Kasumi-1 (cell line): ENCODE measurements at regions not wholly inside any gene's neighbourhood (a gene's known extent, or its start where the extent isn't known, plus 50 kb on each side); places are given as distances from the start of the nearest gene placed in this dataset.

Experiments
- DNase-seq, 2 experiments: peaks; one replicate each; lab custom pipeline; 2025; lab: John Stamatoyannopoulos, UW

DNA sequence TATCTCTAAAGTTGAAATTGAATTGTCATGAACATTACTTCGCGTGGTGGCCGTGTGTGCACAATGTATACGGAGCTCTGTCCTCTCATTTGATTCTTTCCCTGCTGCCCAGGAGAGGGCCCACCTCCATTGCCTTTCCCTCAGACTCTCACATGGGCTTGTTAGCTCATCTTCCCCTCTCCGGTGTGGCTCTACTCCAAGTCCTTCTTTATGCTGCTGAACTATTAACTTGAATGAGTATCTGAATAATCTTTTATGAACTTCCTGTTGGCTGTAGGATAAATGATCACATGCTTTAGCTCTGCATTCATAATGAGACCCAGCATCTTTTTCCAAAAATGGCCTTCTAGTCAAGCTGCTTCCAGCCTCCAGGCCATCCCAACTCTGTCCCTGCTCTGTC lies 68.8 kb upstream of the CLNK start:
- no peak for DNase-seq

DNA sequence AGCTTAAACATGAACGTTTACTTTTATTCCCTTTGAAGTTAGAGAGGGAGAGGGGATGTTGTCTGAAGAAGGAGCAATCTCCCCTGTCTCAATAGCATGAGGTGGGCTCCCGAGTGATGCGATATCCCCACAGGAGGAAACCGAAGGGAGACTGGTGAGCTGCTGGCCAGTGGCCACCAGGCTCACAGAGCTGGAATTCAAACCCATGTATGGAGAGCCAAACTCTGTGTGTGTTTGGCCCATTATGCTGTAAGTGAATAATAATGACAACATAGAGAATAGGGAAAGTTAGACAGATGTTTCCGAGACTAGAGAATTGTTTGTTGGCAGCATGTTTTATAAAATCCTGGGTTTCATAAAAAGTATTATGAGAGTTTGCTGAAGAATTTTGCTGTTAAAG lies 66.1 kb upstream of the CLNK start:
- DNase-seq: no peak

GRCh38 chr4:10747186-10747585 lies 62.6 kb upstream of the CLNK start:
- DNase-seq: no peak

DNA sequence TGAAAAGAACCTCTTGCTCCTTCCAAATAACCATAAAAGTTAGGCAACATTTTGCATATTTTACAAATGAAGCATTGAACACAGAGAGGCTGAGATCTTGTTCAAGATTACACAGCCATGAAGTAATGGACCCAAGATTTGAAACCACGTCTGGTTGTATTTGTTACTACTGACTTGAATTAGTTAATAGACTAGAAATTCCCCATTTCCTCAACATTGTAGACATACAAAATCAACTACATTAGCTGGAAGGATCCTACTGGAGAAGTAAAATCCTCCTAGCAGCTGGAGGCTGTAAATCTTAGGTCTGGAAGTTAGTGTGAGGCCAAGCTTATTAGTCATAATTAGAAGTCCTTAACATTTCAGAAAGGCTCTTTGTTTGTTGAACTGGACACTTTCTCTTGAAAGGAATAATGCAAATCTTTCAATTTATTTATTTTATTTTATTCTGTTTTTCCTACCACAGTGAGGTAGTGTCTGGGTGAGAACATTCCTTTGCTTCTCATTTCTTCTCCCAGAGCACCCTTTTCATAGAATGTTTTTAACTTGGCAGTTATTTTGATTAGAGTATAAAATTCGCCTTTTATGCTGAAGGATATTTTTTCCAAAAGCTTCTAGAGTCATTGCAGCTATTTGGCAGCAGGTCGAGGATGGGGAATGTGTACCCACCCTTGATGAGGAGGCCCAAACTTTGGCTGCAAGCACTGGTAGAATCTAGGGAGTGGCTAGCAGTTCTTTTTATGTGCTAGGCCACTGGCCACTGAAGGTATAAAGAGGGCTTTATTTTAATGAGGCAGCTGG lies 62.0 kb upstream of the CLNK start:
- DNase-seq: no peak

DNA sequence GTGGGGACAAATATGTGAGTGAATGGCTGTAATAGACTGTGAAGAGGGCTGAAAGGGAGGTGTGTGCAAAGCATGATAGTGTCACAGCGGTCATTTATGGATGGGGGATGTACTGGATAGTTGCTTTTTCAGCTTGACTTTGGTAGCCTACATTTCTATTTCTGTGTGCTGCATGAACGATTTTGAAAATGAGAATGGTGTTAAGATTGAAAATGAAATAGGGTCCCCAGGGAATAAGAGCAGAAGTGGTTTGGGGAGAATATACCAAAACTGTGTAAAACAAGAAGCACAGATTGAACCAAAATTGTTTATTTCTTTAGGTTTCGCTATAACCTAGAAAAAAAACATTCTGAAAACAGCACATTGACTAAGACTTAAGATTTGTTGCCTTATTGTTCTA lies 58.8 kb upstream of the CLNK start:
- DNase-seq: no peak

DNA sequence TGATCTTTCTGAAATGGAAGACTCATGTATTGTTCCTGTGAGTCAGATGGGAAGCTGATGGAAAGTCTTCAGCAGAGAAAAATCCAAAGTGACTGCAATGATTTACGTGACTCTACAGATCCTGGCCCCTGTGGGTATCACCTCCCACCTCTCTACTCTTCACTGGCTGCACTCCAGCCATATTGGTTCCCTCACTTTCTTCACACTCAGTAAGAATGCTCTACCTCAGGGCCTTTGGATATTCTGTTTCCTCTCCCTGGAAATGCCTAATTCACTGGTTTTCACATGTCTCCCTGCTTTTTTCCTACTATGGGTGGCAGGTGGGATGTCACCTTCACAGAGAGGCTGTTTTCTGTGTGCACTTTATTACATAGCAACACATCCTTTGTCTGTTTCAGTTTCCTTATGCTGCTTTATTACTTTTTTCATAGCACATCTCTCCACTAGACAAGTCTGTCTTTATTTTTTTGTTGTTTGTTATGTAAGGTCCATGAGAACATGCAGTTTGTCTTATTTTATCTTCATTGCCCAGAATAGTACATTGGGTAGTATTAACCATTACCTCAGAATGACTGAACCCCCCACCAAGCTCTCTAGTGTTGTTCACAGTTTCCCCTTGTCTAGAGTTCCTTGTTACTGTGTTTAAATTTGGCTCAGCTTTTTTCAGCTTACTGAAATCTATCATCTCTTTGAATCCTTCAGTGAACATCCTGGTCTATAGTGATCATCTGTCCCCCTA lies 57.6 kb upstream of the CLNK start:
- DNase-seq: no peak

GRCh38 chr4:10740891-10741620 lies 56.5 kb upstream of the CLNK start:
- no peak for DNase-seq

GRCh38 chr4:10740251-10740650 lies 55.7 kb upstream of the CLNK start:
- no peak for DNase-seq

DNA sequence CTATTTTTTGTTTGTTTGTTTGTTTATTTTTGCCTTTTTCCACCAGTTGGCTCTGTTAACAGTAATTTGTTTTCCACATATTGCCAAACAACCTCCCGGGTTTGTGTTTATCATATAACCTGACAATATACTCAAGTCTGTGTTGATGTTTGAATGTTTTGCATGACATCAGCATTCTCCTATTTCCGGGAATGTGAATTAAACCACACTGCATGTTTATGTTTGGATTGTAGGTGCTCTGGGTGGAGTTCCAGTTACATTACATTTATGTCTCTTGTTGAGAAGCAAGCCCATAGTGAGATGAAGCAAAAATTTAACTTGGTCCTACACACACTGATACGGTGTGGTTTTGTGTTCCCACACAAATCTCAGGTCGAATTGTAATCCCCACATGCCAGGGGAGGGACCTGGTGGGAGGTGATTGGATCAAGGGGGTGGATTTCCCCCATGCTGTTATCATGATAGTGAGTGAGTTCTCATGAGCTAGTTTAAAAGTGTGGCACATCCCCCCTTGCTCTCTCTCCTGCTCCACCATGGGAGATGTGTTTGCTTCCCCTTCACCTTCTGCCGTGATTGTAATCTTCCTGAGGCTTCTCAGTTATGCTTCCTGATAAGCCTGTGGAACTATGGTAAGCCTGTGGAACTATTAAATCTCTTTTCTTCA lies 54.4 kb upstream of the CLNK start:
- DNase-seq: no peak

- DNase-seq: no peak
These were observed 52.8 kb upstream of the CLNK start for GRCh38 chr4:10737337-10737736.

GRCh38 chr4:10736895-10737294 lies 52.3 kb upstream of the CLNK start:
- DNase-seq: no peak

DNA sequence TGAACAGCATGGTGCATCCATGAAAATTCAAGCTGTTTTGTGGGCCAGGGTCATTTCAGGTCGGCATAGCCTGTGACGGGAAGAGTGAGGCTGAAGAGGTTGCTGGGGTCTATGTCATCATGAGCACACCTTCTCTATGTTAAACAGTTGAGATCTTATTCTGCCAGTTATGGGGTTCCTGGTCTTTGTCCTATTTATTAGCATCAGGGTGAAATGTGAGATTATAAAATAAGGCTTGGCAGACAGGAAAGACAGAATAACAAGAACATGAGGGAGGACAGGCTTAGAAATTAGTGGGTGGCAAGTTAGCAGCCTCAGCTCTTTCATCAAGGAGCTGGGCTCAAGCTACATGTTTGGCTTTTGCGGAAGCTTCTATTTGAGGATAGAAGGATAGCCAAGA lies 51.7 kb upstream of the CLNK start:
- DNase-seq: no peak

DNA sequence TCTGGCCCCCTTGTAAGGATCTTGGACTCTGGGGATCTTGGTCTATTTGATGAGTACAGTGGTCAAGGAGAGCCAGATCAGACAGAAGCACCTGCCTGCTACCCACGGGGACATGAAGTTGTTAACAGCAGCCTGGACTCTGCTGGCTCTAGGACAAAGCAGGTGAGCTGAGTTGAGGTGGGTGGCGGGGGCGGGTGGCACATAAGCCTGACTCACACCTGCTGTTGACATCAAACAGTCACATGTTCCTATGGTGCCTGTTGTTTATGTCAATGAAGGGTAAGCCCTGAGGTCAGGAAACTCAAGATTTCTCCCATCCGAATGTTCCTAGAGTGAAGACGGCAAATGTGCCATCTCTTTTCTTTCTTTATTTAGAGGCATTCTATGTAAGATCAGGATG lies 50.1 kb upstream of the CLNK start:
- DNase-seq: no peak
